Adrenal gland (tissue), 5 donors: ENCODE measurements at regions not wholly inside any gene's neighbourhood (a gene's known extent, or its start where the extent isn't known, plus 50 kb on each side); places are given as distances from the start of the nearest gene placed in this dataset.

Source experiments
- CTCF ChIP-seq, 6 experiments: fragments of 450-650 bp in 4 of 6; fragments of 200-600 bp in 2 of 6; sonication (generic) in 1 of 6; IDR thresholded peaks; 1 replicate in 5 of 6; 2 replicates in 1 of 6; pipeline versions ENCODE4 v1.5.1 to v1.8.0; 2016 to 2021; ENCODE audit warnings: antibody characterized with exemption in 6 of 6, mild to moderate bottlenecking in 2 of 6, moderate library complexity in 1 of 6
- POLR2A ChIP-seq, 2 donors: fragments of 450-650 bp; IDR thresholded peaks; one replicate each; pipeline ENCODE4 v1.6.1; 2017; ENCODE audit warnings: antibody characterized with exemption in 2 of 2, mild to moderate bottlenecking in 2 of 2, moderate library complexity in 1 of 2
- donor health status: DM: no; HTN: no; CAD: no.

- TF ChIP-seq POLR2A (IDR thresholded peaks at IDR 0.05), result no peak
- TF ChIP-seq CTCF (IDR thresholded peaks at IDR 0.05), result no peak
Measured at GRCh38 chr13:108095036-108095435, 120.3 kb downstream of the LIG4 start.
